ENCODE measurements at regions not wholly inside any gene's neighbourhood (a gene's known extent, or its start where the extent isn't known, plus 50 kb on each side); places are given as distances from the start of the nearest gene placed in this dataset.
"Not testable (repeated sequence)": the region's sequence is repeated elsewhere in the genome, so short reads cannot be mapped to it uniquely, and the experiment has no call there.

- no peak for DNase-seq (ENCODE audit: low read depth in 2 of 2)
Observed at GRCh38 chr16:80009971-80010659, 409.6 kb upstream of the MAF start.

DNA sequence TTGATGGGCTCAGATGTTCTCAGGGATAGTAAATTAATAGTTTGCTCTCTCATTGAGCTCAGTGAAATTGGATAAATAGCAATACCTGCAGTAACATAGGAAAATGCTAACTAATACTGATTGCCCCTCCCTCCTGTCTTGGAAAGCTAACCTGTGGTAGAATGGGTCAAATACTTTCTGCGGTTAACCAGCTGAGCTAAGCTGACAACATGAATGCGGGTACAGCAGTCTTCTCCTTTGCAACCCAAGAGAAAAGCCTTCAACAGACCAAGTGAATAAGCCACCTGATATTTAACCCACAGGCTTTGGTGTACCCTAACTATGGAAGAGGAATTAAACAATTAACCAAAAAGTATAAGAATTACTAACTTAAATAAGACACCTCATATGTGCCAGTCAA lies 408.3 kb upstream of the MAF start:
- no peak for DNase-seq (ENCODE audit: low read depth in 2 of 2)

- no peak for DNase-seq (ENCODE audit: low read depth in 2 of 2)
Observed at GRCh38 chr16:80007231-80007630, 406.7 kb upstream of the MAF start.

GRCh38 chr16:80006241-80007215 lies 406.0 kb upstream of the MAF start:
- DNase-seq (ENCODE audit: low read depth in 2 of 2) = no peak

GRCh38 chr16:80004113-80004512 lies 403.6 kb upstream of the MAF start:
- no peak for DNase-seq (ENCODE audit: low read depth in 2 of 2)

GRCh38 chr16:80002261-80002660 lies 401.7 kb upstream of the MAF start:
- no peak for DNase-seq (ENCODE audit: low read depth in 2 of 2)

GRCh38 chr16:79998143-79998542 lies 397.6 kb upstream of the MAF start:
- no peak for DNase-seq (ENCODE audit: low read depth in 2 of 2)

DNA sequence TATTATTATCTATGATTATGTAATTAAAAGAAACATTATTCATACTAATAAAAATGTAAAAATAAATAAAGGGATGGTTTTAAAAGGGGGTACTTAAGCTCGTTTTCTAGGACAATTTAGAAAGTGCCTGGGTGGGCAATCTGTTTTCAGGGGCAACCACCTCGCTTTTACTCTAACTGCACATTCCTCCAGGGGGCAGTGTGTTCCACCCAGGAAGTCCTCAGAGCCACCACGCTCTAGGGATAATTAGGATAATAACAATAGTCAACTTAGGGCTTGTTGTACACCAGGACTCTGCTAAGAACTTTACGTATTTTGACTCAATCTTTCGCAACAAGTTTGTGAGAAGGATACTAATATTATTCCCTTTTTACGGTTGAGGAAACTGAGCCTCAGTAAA lies 396.7 kb upstream of the MAF start:
- peak in 1 of 2 donors; percentile 7 for DNase-seq (ENCODE audit: low read depth in 2 of 2)

DNA sequence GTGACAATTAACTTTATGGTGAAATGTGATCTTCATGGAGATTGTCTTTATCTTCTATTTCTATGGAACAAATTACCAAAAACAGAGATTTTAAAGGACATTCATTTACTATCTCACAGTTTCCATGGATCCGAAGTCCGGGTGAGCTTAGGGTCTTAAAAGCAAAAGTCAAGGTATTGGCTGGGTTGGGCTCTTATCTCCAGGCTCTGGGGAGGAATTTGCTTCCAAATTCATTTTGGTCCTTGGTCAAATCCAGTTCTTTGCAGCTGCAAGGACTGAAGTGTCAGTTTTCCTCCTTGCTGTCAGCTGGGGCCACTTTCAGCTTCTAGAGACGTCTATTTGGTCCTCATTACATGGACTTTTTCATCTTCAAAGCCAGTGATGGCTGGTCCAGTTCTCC lies 395.8 kb upstream of the MAF start:
- no peak for DNase-seq (ENCODE audit: low read depth in 2 of 2)

DNA sequence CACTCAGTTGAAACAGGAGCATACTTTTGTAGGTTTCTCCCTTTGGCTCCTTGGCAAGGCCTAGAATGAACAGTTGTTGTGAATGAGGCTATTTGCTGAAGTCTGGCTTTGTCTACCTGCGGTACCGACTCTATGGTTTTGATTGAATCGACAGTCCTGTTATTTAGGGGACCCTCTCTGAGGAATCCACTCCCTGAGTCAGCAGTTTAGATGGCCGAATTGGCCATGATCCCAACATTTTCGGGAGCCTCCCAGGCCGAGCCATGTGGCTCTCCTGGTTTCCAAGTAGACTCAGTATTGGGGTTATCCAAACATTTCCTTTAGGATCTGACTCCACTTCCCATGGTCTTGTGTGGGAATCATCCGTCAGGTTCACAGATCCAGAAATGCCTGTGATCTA lies 394.8 kb upstream of the MAF start:
- no peak for DNase-seq (ENCODE audit: low read depth in 2 of 2)

GRCh38 chr16:79994418-79994817 lies 393.9 kb upstream of the MAF start:
- no peak for DNase-seq (ENCODE audit: low read depth in 2 of 2)

DNA sequence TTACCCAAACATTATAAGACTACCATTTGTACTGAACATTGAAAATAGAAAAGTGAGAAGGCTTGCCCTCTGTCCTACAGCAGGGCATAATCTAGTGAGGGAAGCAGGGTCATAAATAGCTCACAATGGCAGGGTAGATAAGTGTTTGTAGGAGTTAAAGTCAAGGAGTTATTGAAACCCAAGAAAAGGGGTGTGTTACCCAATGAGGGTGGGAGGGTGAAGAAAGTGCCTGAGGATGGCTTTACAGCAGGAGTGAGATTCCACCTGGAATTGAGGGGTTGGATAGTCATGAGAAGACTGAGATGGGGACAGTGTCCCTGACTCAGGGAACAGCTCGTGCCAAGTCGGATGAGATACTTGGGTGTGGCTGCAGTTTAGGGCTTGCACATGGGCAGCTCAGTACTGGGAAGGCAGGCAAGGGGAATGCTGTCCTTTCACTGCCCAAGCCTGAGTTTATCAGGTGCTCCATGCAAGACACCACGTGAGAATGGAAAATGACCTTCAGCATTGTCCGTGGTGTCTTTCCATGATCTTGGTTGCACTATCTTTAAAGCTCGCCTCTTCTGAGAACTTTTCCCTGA lies 393.2 kb upstream of the MAF start:
- DNase-seq (ENCODE audit: low read depth in 2 of 2) = no peak

GRCh38 chr16:79991969-79992368 lies 391.4 kb upstream of the MAF start:
- no peak for DNase-seq (ENCODE audit: low read depth in 2 of 2)

- DNase-seq (ENCODE audit: low read depth in 2 of 2) = no peak
Observed at GRCh38 chr16:79988721-79989220, 388.2 kb upstream of the MAF start.

DNA sequence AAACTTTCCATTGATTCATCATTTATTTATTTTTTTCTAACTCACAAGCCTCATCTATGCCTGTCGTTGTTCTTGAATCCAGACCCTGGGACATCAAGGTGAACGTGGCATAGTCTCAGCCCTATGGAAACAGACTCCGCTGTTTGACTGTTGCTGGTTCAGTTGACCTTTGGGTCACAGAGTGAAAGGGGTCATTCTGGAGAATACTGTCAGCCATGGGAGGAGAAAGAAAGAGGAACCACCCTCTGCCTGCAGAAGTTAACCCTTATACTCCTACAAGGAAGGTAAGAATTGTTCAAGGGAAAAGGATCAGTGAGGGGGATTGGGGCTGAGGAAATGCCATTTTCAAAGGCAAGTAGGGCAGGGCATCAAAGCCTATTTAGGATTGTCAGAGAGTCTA lies 387.6 kb upstream of the MAF start:
- DNase-seq (ENCODE audit: low read depth in 2 of 2) = no peak

- no peak for DNase-seq (ENCODE audit: low read depth in 2 of 2)
Observed at GRCh38 chr16:79986352-79986751, 385.8 kb upstream of the MAF start.

GRCh38 chr16:79985606-79986005 lies 385.1 kb upstream of the MAF start:
- DNase-seq (ENCODE audit: low read depth in 2 of 2) = no peak

DNA sequence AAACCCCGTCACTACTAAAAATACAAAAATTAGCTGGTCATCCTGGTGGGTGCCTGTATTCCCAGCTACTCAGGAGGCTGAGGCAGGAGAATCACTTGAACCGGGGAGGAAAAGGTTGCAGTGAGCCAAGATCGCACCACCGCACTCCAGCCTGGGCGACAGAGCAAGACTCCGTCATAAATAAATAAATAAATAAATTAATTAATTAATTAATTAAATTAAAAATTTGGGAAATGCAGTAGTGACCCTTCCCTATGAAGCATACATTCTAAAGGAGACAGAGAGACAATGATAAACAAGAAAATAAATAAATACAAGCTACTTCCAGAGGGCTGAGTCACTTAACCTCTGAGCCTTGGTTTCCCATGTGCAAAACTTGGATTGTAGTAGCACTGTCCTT lies 383.6 kb upstream of the MAF start:
- DNase-seq (ENCODE audit: low read depth in 2 of 2) = not testable (repeated sequence)

GRCh38 chr16:79982862-79983261 lies 382.3 kb upstream of the MAF start:
- DNase-seq (ENCODE audit: low read depth in 2 of 2) = no peak

DNA sequence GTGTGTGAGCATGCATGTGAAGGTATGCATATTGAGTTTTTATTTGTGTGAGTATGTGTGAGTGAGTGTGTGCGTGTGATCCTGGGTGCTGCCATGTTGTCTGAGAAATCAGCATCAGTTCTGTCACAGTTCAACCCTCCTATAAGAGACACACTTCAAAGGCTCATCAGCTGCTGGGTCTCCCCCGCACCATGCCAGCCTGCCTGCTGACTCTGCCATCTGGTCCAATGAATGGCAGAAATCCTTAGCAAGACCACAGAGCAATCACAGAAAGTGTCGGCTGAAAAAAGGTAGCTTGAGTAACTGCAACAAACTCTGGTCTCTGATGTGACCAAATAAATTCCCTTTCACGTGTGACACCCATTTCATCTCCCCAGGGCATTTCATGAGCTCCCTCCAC lies 381.8 kb upstream of the MAF start:
- no peak for DNase-seq (ENCODE audit: low read depth in 2 of 2)

DNA sequence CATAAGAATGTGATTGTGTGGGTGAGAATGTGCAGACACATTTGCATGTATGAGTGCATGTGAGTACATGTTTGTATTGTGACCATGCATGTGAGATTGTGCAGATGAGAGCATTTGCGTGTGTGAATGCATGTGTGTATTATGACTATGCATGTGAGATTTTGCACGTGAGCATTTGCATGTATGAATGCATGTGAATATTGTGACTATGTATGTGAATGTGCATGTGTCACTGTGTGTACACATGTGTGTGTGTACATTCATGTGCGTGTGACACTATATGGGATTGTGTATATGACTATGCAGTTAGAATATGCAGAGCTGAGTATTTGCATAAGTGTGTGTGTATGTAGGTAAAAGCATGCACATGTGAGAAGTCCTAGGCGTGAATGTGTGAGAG lies 381.3 kb upstream of the MAF start:
- DNase-seq (ENCODE audit: low read depth in 2 of 2) = no peak

- no peak for DNase-seq (ENCODE audit: low read depth in 2 of 2)
Observed at GRCh38 chr16:79980650-79981521, 380.3 kb upstream of the MAF start.
